Calu3 (cell line): ENCODE measurements at regions not wholly inside any gene's neighbourhood (a gene's known extent, or its start where the extent isn't known, plus 50 kb on each side); places are given as distances from the start of the nearest gene placed in this dataset.

Experiments used
- BruUV-seq: library from RNA; stranded (reverse); fragments of 400-500 nt; replicated peaks from 2 replicates; lab custom pipeline; 2021; lab: Mats Ljungman, UMichigan
- CTCF ChIA-PET: fragments of 300-600 bp; sonication (Branson Sonifier 250); formaldehyde crosslinking; loops from one replicate; lab custom pipeline; 2022; ENCODE audit warnings: antibody characterized with exemption; lab: Charles Lee
- DNase-seq: peaks from one replicate; pipeline ENCODE4 v3.0.0; 2022
- H3K27ac Mint-ChIP-seq: one replicate; pipeline ENCODE4 v1.8.0; 2022; ENCODE audit warnings: mixed read lengths; ENCODE audit not compliant: unreplicated experiment
- H3K27me3 Mint-ChIP-seq: one replicate; pipeline ENCODE4 v1.8.0; 2022; ENCODE audit warnings: mixed read lengths; ENCODE audit not compliant: unreplicated experiment
- H3K36me3 Mint-ChIP-seq: one replicate; pipeline ENCODE4 v1.8.0; 2022; ENCODE audit warnings: mild to moderate bottlenecking, moderate library complexity, mixed read lengths; ENCODE audit not compliant: insufficient read depth, unreplicated experiment
- H3K4me1 Mint-ChIP-seq: one replicate; pipeline ENCODE4 v1.8.0; 2022; ENCODE audit warnings: mild to moderate bottlenecking, low read depth, mixed read lengths; ENCODE audit not compliant: unreplicated experiment
- H3K4me3 Mint-ChIP-seq: one replicate; pipeline ENCODE4 v1.8.0; 2022; ENCODE audit warnings: mild to moderate bottlenecking, low read depth, moderate library complexity, mixed read lengths; ENCODE audit not compliant: unreplicated experiment
- H3K9me3 Mint-ChIP-seq: one replicate; pipeline ENCODE4 v1.8.0; 2022; ENCODE audit warnings: low read depth, mixed read lengths; ENCODE audit not compliant: unreplicated experiment
- CTCF ChIP-seq: fragments of 200-600 bp; IDR thresholded peaks from one replicate; pipeline ENCODE4 v1.8.0; 2022; ENCODE audit warnings: antibody characterized with exemption; ENCODE audit not compliant: unreplicated experiment
- intact Hi-C: fragments of 100-400 bp; cut with micrococcal nuclease; formaldehyde crosslinking; loops from one replicate; pipeline ENCODE4 v1.10.0; 2022; ENCODE audit not compliant: unreplicated experiment

- no peaks in the 10 kb centered on the region for H3K27me3 Mint-ChIP-seq
- H3K4me3 Mint-ChIP-seq, result no peak overlapping the region
- no peaks in the 10 kb centered on the region for H3K9me3 Mint-ChIP-seq
- H3K36me3 Mint-ChIP-seq, result no peaks in the 10 kb centered on the region
- intact Hi-C loops, result no loop called here
- no TSS peak for BruUV-seq
- no peak overlapping the region for H3K27ac Mint-ChIP-seq
- CTCF ChIA-PET, result no interaction called here
- no peak for DNase-seq
- TF ChIP-seq CTCF, result no peak
- no peaks in the 10 kb centered on the region for H3K4me1 Mint-ChIP-seq
These were observed 657.4 kb downstream of the SPRY1 start for GRCh38 chr4:124053872-124054538.

- no peak for TF ChIP-seq CTCF
- intact Hi-C loops, result no loop called here
These were observed 657.2 kb downstream of the ANKRD50 start for GRCh38 chr4:124055336-124055735.

GRCh38 chr4:124055896-124056295, 656.6 kb downstream of the ANKRD50 start:
- intact Hi-C loops, result no loop called here
- Mint-ChIP-seq H3K4me1 (peaks cover 9% of the 10 kb centered on the region), H3K27ac (no peak overlapping the region), H3K36me3 (no peaks in the 10 kb centered on the region), H3K4me3 (no peak overlapping the region), H3K9me3 (no peaks in the 10 kb centered on the region), H3K27me3 (no peaks in the 10 kb centered on the region)
- no peak for DNase-seq
- CTCF ChIA-PET, result no interaction called here
- TF ChIP-seq CTCF, result no peak
- BruUV-seq, result no TSS peak

More at GRCh38 chr4:124055336-124055735, 657.2 kb downstream of the ANKRD50 start:
- CTCF ChIA-PET, result no interaction called here
- no TSS peak for BruUV-seq
- H3K4me3 Mint-ChIP-seq, result no peak overlapping the region
- H3K9me3 Mint-ChIP-seq, result no peaks in the 10 kb centered on the region
- H3K27me3 Mint-ChIP-seq, result no peaks in the 10 kb centered on the region
- no peak overlapping the region for H3K27ac Mint-ChIP-seq
- peaks cover 4% of the 10 kb centered on the region for H3K4me1 Mint-ChIP-seq
- H3K36me3 Mint-ChIP-seq, result no peaks in the 10 kb centered on the region
- no peak for DNase-seq

- Mint-ChIP-seq H3K9me3 (no peaks in the 10 kb centered on the region), H3K27ac (no peak overlapping the region), H3K4me3 (no peak overlapping the region), H3K4me1 (peaks cover 10% of the 10 kb centered on the region), H3K36me3 (no peaks in the 10 kb centered on the region), H3K27me3 (no peaks in the 10 kb centered on the region)
- CTCF ChIA-PET, result no interaction called here
- BruUV-seq, result no TSS peak
- intact Hi-C loops, result no loop called here
- no peak for DNase-seq
- TF ChIP-seq CTCF, result no peak
These were observed 652.1 kb downstream of the ANKRD50 start for GRCh38 chr4:124060261-124060918.
